HG03571 (cell line): ENCODE measurements at regions not wholly inside any gene's neighbourhood (a gene's known extent, or its start where the extent isn't known, plus 50 kb on each side); places are given as distances from the start of the nearest gene placed in this dataset.

ENCODE experiments used
- ATAC-seq: cut with Tn5 transposase; IDR thresholded peaks from one replicate; pipeline ENCODE4 v1.9.1; 2021; ENCODE audit not compliant: unreplicated experiment

DNA sequence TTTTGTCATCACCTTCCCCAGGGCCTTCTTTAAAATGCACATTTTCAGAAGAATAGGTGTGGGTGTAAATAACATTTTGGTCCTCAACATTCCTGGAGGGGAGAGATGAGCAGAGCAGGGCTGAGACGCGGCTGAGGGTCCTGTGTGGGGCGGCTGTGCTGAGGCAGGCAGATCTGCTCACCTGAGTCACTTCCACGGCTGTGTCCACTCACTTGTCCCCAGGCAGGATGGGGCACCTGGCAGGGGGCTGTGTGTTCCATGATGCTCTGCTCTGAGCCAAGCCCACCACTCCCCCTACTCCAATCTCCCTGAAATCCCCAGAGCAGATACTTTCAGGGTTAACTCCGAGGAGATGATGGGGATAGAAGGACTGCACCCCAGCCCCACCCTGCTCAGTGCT lies 93.8 kb downstream of the GLRX3 start:
- no peak for ATAC-seq

GRCh38 chr10:130230611-130231010 lies 94.4 kb downstream of the GLRX3 start:
- ATAC-seq = no peak

DNA sequence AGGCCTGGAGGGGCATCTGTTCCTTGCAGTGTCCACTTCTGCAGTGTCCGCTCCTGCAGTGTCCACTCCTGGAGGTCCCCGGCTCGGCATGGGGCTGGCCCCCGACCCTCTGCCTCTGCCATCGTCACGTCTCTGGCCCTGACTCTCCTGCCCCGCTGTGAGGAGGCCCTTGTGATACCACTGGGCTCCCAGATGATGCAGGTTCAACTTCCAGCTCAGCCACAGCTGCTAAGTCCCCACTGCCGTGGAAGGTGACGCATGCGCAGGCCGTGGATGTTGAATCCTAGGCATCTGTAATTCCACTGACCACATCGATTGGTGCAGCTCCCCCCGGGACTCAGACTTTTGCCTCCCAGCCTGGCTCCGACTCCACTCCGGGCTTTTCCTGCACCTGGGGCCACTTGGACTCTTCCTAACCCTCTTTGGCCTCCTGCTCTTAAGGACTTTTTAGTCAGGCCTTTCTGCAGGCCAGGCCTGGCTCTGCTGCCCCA lies 95.1 kb downstream of the GLRX3 start:
- no peak for ATAC-seq

DNA sequence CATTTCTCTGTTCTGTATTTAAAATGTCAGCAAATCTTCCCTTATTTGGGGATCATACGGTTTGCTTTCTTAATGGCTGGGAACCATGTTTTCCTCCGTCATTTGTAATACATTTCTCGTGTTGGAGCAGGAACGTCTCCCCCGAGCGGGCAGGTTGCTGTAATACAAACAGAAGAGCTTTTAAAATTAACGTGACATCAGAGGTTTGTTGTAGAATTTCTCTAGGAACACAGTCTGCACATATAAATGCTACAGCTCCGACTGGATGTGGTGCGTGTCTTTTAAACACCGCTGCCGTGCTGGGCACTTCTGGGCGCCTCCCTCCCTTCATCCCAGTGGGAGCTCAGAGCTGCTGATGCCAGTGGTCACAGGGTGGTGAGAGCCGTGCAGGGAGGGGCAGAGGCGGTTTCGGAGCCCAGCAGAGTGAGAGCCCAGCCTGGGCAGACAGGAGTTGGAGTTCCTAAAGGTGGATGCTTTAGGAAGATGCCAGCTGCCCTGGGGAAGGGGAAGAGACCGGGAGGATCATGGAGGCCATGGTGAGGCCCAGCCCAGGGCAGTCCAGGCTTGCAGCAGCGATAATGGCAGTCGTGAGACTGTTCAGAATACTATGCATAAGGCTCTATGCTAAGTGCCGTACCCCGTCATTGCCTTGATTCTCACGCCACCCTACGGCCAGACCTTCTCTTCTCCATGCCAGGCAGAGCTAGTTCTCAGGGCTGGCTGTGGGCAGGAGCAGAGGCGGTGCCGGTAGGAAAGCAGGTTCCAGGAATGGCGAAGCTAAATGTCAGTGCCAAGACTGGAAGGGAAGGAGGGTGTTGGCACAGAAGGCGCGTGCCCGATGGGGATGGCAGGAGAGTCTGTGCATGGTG lies 96.2 kb downstream of the GLRX3 start:
- no peak for ATAC-seq

DNA sequence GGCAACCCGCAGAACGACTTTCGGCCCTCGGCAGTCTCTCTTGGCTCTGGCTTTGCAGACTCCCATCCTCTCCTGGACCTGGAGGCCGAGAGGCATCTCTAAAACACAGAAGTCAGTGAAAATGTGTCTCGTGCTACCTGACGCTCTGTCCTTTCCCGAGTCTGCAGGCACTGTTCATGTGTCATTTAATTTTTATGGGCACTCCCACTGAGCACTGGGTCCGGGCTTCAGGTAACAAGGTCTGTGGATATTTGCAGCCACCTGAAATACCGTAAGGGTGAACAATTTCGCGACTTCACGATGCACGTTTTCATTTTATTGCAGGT lies 96.8 kb downstream of the GLRX3 start:
- no peak for ATAC-seq

DNA sequence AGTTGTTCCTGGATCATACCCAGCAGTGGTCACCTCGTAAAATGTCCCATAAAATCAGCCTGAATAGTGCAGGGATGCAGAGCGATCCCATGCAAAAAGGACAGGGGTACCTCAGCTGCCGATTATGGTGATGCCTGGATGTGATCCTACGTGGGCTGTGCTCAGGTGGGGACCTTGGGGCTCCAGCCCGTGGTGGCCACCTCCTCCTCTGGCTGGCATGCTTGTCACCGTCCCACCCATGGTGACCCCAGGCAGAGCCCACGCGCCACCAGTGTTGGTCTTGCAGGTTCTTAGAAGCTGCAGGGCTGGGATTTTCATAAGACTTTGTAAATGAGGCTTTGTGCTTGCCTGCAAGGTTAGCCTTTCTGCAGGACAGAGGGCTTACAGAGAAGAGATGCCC lies 97.2 kb downstream of the GLRX3 start:
- no peak for ATAC-seq

DNA sequence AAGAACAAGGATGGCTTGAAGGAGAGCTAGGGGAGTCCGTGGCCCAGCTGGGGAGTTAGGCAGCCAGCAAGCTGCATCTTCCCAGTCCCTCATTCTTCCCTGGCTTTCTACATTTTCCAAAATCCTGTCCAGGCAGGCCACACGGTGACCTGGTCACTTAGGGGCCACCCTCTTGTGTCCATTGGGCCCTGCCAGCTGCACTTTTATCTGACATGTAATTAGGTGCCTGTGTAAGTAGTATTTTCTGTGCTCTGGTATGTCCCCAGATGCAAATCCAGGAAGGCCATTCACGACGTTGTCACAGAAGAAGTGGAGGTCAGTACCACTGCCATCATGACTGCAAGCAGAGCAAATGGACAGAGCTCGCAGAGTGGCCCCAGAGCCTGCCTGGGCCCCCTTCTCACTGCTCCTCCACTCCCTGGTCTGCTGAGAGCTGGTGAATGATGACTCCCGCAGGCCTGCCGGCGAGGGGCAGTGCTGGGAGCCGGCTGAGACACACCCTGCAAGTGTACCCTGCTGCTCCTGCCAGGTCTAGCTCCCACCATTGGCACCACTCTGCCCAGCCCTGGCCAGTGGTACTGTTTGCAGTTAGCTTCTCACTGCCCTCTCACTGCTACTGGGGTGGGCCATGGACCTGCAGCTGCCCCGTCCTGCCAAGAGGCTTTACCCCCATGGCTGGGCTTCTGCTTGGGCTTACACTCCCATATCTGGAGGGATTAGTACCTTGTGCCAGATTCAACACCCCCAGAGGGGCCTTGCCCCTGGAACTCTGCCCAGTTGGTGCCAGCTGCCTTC lies 98.2 kb downstream of the GLRX3 start:
- no peak for ATAC-seq

DNA sequence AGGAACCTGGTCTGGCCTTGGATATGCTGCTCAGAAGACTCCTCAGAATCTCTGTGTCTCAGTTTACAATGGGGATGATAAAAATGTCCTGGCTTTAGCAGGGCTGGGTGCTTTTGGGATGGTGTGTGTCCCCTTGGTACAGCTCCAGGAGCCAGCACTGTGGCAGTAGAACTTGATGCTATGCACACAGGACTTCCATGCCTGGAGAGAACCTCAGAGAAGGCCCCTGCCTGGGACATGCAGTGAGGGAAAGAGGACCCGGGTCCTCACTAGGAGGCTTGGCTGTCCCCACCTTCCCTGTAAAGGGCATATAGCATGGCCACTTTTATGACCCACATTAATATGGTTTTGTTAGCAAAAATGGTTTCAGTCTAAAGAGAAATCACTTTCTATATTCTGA lies 100.5 kb downstream of the GLRX3 start:
- ATAC-seq = no peak

DNA sequence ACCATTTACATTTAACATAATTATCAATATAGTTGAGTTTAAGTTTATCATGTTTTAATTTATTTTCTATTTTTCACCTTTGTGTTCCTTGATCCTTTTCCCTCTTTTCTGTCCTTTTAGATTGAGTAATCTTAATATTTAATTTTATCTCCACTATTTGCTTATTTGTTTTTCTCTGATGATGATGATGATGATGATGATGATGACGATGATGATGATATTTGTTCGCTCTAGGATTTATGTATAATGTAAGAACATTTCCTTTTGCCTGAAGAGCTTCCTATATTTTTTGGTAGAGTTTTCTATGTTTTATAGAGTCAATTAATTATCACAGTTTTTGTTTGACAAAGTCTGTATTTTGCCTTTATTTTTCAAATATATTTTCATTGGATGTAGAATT lies 104.2 kb downstream of the GLRX3 start:
- no peak for ATAC-seq

DNA sequence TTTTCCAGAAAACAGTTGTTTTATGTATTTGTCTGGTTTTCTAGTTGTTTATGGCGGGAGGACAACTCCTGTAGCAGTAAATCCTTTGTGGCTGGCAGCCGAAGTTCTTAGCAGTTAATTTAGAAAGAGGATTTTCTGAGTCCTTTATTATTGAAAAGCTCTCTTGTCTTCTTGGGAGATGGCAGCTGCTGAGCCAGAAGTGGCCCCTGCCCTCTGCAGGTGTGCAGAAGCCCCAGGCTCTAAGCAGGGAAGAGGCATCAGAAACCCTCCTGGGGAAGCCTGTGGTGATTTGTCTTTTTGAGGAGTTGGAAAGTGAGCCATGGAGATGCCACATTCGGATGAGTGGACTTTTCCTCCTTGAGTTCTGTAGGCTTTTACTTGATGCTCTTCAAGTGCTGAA lies 106.3 kb downstream of the GLRX3 start:
- ATAC-seq = no peak

DNA sequence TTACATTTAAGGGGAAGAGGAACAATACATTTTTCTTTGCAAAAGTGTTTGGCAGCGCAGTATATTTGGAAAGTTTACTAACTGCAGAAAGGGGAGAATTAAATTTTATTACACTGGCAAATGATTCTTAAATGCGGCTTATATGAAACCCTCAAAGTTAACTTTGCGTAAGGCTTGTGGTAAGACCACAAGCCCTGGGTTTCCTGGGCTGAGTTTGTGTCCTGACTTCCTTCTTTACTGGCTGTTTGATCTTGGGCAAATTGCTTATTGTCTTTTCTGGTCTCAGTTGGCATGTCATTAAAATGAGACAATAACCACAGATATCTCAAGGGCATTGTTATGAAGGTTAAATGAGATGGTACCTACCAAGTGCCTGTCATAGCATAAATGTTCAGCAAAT lies 106.8 kb downstream of the GLRX3 start:
- ATAC-seq = no peak

DNA sequence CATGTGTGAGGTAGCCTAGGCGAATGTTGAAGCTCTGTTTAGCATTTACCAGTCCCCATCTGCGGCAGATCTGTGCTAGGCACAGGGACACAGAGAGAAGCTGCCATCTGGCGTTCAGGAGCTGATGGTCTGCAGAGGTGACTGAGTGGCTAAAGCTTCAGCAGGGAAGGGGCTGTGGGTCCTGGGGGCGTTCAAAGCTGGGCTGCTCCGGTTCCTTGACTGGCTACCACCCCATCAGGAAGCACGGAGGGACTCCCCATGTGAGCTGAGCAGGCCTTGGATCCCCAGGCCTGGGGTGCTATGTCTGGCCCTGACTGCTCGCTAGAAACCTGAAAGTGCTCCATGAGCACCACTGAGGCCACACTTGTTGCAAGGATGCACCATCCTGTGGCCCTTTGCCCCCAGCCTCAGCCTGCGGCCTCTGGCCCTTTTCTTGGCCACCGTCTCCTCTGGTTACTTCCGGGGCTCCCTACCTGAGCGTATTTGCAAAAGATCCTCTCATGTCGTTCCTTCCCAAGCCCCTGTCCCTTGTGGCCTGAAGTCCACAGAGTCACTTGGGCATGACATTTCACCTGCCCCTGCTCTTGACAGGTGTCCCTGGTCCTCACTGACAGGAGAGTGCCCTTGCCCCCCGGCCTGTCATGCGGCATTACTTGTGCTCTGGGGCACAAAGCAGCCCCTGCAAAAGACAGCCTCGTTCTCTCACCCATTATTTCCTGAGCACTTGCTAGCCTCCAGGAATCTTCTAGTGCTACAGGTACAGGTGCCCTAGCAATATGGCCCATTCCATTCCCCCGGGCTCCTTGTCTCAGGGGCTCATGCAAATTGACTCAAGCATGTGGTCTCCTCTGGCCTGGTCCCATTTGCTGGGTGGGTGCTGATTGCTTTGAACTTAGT lies 108.1 kb downstream of the GLRX3 start:
- no peak for ATAC-seq

DNA sequence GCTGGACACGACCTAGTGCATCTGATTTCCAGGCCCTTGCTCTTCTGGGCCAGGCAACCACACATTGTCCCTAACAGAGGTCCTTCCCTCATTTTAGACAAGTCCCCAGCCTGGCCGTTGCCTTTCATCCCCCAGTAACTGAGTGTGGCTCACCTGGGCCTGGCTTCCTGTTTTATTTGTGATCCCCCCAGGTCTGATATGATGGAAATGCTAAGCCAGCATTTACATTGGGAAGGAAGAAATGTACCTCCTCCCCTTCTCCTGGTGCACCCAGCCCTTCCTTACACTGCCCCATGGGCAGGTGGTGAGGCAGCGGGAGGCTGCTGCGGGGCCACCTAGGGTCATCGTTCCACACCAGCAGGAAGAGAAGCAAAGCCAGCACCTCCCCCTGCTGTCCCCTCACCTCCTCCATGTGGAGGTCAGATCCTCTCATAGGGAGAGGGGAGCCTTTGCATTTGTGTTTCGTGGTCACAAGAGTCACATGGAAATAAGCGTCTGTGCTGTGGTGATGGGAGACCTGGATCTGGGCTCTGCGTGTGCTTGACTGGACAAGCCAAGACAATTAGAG lies 108.8 kb downstream of the GLRX3 start:
- no peak for ATAC-seq

DNA sequence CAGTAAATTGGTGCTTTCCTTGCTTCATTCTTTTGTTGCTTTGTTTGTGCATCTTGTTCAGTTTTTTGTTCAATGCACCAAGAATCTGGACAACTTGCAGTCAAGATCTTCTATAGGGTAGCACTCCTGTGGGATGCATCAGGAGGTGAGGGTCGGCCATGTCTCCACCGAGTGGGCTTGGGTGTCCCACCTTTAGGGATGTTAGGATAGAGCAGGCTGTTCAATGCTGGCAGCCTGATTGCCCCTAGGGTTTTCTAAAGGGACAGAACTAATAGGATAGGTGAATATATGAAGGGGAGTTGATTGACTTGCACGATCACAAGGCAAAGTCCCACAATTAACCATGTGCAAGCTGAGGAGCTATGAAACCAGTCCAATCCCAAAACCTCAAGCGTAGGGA lies 109.9 kb downstream of the GLRX3 start:
- ATAC-seq = no peak

- ATAC-seq = no peak
Observed at GRCh38 chr10:130250127-130250526, 113.9 kb downstream of the GLRX3 start.

GRCh38 chr10:130251766-130252165 lies 115.6 kb downstream of the GLRX3 start:
- ATAC-seq = no peak

- no peak for ATAC-seq
Observed at GRCh38 chr10:130254243-130254642, 118.1 kb downstream of the GLRX3 start.

GRCh38 chr10:130254662-130255061 lies 118.5 kb downstream of the GLRX3 start:
- ATAC-seq = no peak

DNA sequence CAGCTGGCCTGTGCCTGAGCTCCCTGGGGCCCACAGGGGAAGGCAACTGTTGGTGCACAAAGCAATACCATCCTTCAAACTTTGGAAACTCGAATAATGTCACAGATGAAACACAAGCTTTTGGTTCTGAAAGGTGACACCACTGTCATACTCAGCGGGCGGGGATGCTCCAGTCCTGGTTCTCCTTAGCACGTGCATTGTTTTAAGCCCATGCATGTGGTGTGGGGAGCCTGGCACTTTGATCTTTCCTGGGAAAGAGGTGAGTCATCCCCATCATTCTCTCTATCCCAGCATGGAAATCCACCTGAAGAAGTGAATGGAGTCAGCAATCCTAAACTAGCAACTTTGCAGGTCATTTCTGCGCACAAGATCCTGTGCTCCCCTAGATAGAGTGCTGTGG lies 119.6 kb downstream of the GLRX3 start:
- ATAC-seq = no peak

GRCh38 chr10:130257897-130258296 lies 121.7 kb downstream of the GLRX3 start:
- ATAC-seq = no peak

- ATAC-seq = no peak
Observed at GRCh38 chr10:130259380-130259779, 123.2 kb downstream of the GLRX3 start.
